Calu3 (cell line): ENCODE measurements at regions not wholly inside any gene's neighbourhood (a gene's known extent, or its start where the extent isn't known, plus 50 kb on each side); places are given as distances from the start of the nearest gene placed in this dataset.

Source experiments
- BruUV-seq: library from RNA; stranded (reverse); fragments of 400-500 nt; replicated peaks from 2 replicates; lab custom pipeline; 2021; lab: Mats Ljungman, UMichigan
- CTCF ChIA-PET: fragments of 300-600 bp; sonication (Branson Sonifier 250); formaldehyde crosslinking; loops from one replicate; lab custom pipeline; 2022; ENCODE audit warnings: antibody characterized with exemption; lab: Charles Lee
- DNase-seq: peaks from one replicate; pipeline ENCODE4 v3.0.0; 2022
- H3K27ac Mint-ChIP-seq: one replicate; pipeline ENCODE4 v1.8.0; 2022; ENCODE audit warnings: mixed read lengths; ENCODE audit not compliant: unreplicated experiment
- H3K27me3 Mint-ChIP-seq: one replicate; pipeline ENCODE4 v1.8.0; 2022; ENCODE audit warnings: mixed read lengths; ENCODE audit not compliant: unreplicated experiment
- H3K36me3 Mint-ChIP-seq: one replicate; pipeline ENCODE4 v1.8.0; 2022; ENCODE audit warnings: mild to moderate bottlenecking, moderate library complexity, mixed read lengths; ENCODE audit not compliant: insufficient read depth, unreplicated experiment
- H3K4me1 Mint-ChIP-seq: one replicate; pipeline ENCODE4 v1.8.0; 2022; ENCODE audit warnings: mild to moderate bottlenecking, low read depth, mixed read lengths; ENCODE audit not compliant: unreplicated experiment
- H3K4me3 Mint-ChIP-seq: one replicate; pipeline ENCODE4 v1.8.0; 2022; ENCODE audit warnings: mild to moderate bottlenecking, low read depth, moderate library complexity, mixed read lengths; ENCODE audit not compliant: unreplicated experiment
- H3K9me3 Mint-ChIP-seq: one replicate; pipeline ENCODE4 v1.8.0; 2022; ENCODE audit warnings: low read depth, mixed read lengths; ENCODE audit not compliant: unreplicated experiment
- CTCF ChIP-seq: fragments of 200-600 bp; IDR thresholded peaks from one replicate; pipeline ENCODE4 v1.8.0; 2022; ENCODE audit warnings: antibody characterized with exemption; ENCODE audit not compliant: unreplicated experiment
- intact Hi-C: fragments of 100-400 bp; cut with micrococcal nuclease; formaldehyde crosslinking; loops from one replicate; pipeline ENCODE4 v1.10.0; 2022; ENCODE audit not compliant: unreplicated experiment

- intact Hi-C loops: no loop called here
- no peak overlapping the region for H3K4me3 Mint-ChIP-seq
- no peak for TF ChIP-seq CTCF
- DNase-seq: no peak
- H3K27ac Mint-ChIP-seq: no peak overlapping the region
- H3K4me1 Mint-ChIP-seq: no peaks in the 10 kb centered on the region
- CTCF ChIA-PET: no interaction called here
- H3K27me3 Mint-ChIP-seq: peaks cover 7% of the 10 kb centered on the region
- H3K9me3 Mint-ChIP-seq: no peaks in the 10 kb centered on the region
- no peaks in the 10 kb centered on the region for H3K36me3 Mint-ChIP-seq
- BruUV-seq: no TSS peak
Observed at GRCh38 chr16:79725051-79725450, 124.5 kb upstream of the MAF start.

GRCh38 chr16:79723583-79724168, 123.1 kb upstream of the MAF start:
- DNase-seq: no peak
- Mint-ChIP-seq H3K9me3 (no peaks in the 10 kb centered on the region), H3K4me3 (no peak overlapping the region), H3K36me3 (no peaks in the 10 kb centered on the region), H3K27ac (no peak overlapping the region), H3K4me1 (no peaks in the 10 kb centered on the region), H3K27me3 (no peaks in the 10 kb centered on the region)
- no TSS peak for BruUV-seq
- no peak for TF ChIP-seq CTCF
- intact Hi-C loops: no loop called here
- CTCF ChIA-PET: no interaction called here

- Mint-ChIP-seq H3K4me1 (no peaks in the 10 kb centered on the region), H3K36me3 (no peaks in the 10 kb centered on the region), H3K9me3 (no peaks in the 10 kb centered on the region), H3K4me3 (no peak overlapping the region), H3K27ac (no peak overlapping the region), H3K27me3 (no peaks in the 10 kb centered on the region)
- intact Hi-C loops: no loop called here
- no peak for DNase-seq
- CTCF ChIA-PET: no interaction called here
- no TSS peak for BruUV-seq
- TF ChIP-seq CTCF: no peak
Observed at GRCh38 chr16:79721270-79721669, 120.7 kb upstream of the MAF start.

GRCh38 chr16:79717333-79718137, 117.0 kb upstream of the MAF start:
- intact Hi-C loops: no loop called here
- TF ChIP-seq CTCF: no peak
- DNase-seq: no peak
- no TSS peak for BruUV-seq
- H3K9me3 Mint-ChIP-seq: no peaks in the 10 kb centered on the region
- no peak overlapping the region for H3K27ac Mint-ChIP-seq
- H3K4me1 Mint-ChIP-seq: no peaks in the 10 kb centered on the region
- H3K4me3 Mint-ChIP-seq: no peak overlapping the region
- CTCF ChIA-PET: interaction anchor here (0.7 kb wide), 2 partner anchors 244 to 783 kb away, joined by 3 to 6 read pairs; no protein-coding TSS in a partner anchor
- no peaks in the 10 kb centered on the region for H3K27me3 Mint-ChIP-seq
- no peaks in the 10 kb centered on the region for H3K36me3 Mint-ChIP-seq
